Renal pelvis (tissue), 1 donor: ENCODE measurements at regions not wholly inside any gene's neighbourhood (a gene's known extent, or its start where the extent isn't known, plus 50 kb on each side); places are given as distances from the start of the nearest gene placed in this dataset.

Experiments
- DNase-seq: peaks from one replicate; pipeline ENCODE4 v3.0.0-alpha.2; 2013

- DNase-seq, result peak; percentile 73
Measured at GRCh38 chr4:24419181-24420034, 164.9 kb downstream of the DHX15 start.

- no peak for DNase-seq
Measured at GRCh38 chr4:24417206-24417605, 167.1 kb downstream of the DHX15 start.

- DNase-seq, result no peak
Measured at GRCh38 chr4:24416293-24416692, 168.1 kb downstream of the DHX15 start.

- DNase-seq, result no peak
Measured at GRCh38 chr4:24413311-24413784, 171.0 kb downstream of the DHX15 start.

GRCh38 chr4:24411806-24412205 lies 172.5 kb downstream of the DHX15 start:
- no peak for DNase-seq

- DNase-seq, result no peak
Measured at GRCh38 chr4:24411299-24411698, 173.1 kb downstream of the DHX15 start.

GRCh38 chr4:24408640-24409039 lies 175.7 kb downstream of the DHX15 start:
- no peak for DNase-seq

- no peak for DNase-seq
Measured at GRCh38 chr4:24405926-24406325, 178.4 kb downstream of the DHX15 start.

GRCh38 chr4:24405341-24405740 lies 179.0 kb downstream of the DHX15 start:
- DNase-seq, result no peak

GRCh38 chr4:24404281-24404680 lies 180.1 kb downstream of the DHX15 start:
- no peak for DNase-seq

- no peak for DNase-seq
Measured at GRCh38 chr4:24403265-24403664, 181.1 kb downstream of the DHX15 start.

- no peak for DNase-seq
Measured at GRCh38 chr4:24400537-24400936, 183.8 kb downstream of the DHX15 start.

- no peak for DNase-seq
Measured at GRCh38 chr4:24396988-24397387, 187.4 kb downstream of the DHX15 start.

GRCh38 chr4:24395937-24396336 lies 188.4 kb downstream of the DHX15 start:
- DNase-seq, result no peak

GRCh38 chr4:24394041-24394440 lies 190.3 kb downstream of the DHX15 start:
- DNase-seq, result no peak

- DNase-seq, result no peak
Measured at GRCh38 chr4:24392613-24393012, 191.7 kb downstream of the DHX15 start.

GRCh38 chr4:24382381-24382780 lies 202.0 kb downstream of the DHX15 start:
- no peak for DNase-seq

- DNase-seq, result no peak
Measured at GRCh38 chr4:24380957-24381665, 203.2 kb downstream of the DHX15 start.

- DNase-seq, result no peak
Measured at GRCh38 chr4:24373704-24374103, 210.7 kb downstream of the DHX15 start.

- DNase-seq, result no peak
Measured at GRCh38 chr4:24372881-24373280, 211.5 kb downstream of the DHX15 start.

- no peak for DNase-seq
Measured at GRCh38 chr4:24372341-24372740, 212.0 kb downstream of the DHX15 start.

- no peak for DNase-seq
Measured at GRCh38 chr4:24370421-24370820, 213.9 kb downstream of the DHX15 start.

GRCh38 chr4:24369507-24370029 lies 214.8 kb downstream of the DHX15 start:
- DNase-seq, result no peak
